ENCODE measurements at regions not wholly inside any gene's neighbourhood (a gene's known extent, or its start where the extent isn't known, plus 50 kb on each side); places are given as distances from the start of the nearest gene placed in this dataset.

GRCh38 chr7:142539901-142540300 lies 209.4 kb upstream of the PRSS1 start:
- no peaks in the 10 kb centered on the region for H4K20me1 ChIP-seq (ENCODE audit: insufficient read depth, low read length, poor library complexity, severe bottlenecking)
- H3K9me2 ChIP-seq (replicated peaks; ENCODE audit: low read depth, low read length), result no peaks in the 10 kb centered on the region
- no peaks in the 10 kb centered on the region for H3K9me3 ChIP-seq (ENCODE audit: insufficient read depth, low read depth, low read length)
- H3F3A ChIP-seq (ENCODE audit: low read depth), result no peaks in the 10 kb centered on the region
- no peak overlapping the region for H3K4me2 ChIP-seq (ENCODE audit: low read depth, low read length, poor library complexity, severe bottlenecking)
- no peaks in the 10 kb centered on the region for H3K27me3 ChIP-seq (ENCODE audit: insufficient read depth, low read length, poor library complexity, severe bottlenecking)
- H3K4me3 ChIP-seq (ENCODE audit: low read length, poor library complexity, severe bottlenecking), result no peak overlapping the region
- H3K9ac ChIP-seq (ENCODE audit: low read depth, low read length, poor library complexity, severe bottlenecking), result no peak overlapping the region
- no peaks in the 10 kb centered on the region for H3K36me3 ChIP-seq (ENCODE audit: insufficient read depth, low read length)
- peaks cover 29% of the 10 kb centered on the region for H3K4me1 ChIP-seq (ENCODE audit: insufficient read depth, low read length, poor library complexity, severe bottlenecking)
- TF ChIP-seq EZH2phosphoT487 (IDR thresholded peaks at IDR 0.05; ENCODE audit: borderline replicate concordance) (no peak), CTCF (conservative IDR thresholded peaks at IDR 0.05; ENCODE audit: low read length) (no peak)
- H3K79me2 ChIP-seq (ENCODE audit: insufficient read depth, low read length), result no peaks in the 10 kb centered on the region
- H2AFZ ChIP-seq (ENCODE audit: low read length), result no peak overlapping the region

GRCh38 chr7:142537760-142538159 lies 211.5 kb upstream of the PRSS1 start:
- Histone ChIP-seq H2AFZ (ENCODE audit: low read length) (no peak overlapping the region), H3F3A (ENCODE audit: low read depth) (no peaks in the 10 kb centered on the region), H3K9me2 (replicated peaks; ENCODE audit: low read depth, low read length) (no peaks in the 10 kb centered on the region), H3K4me2 (ENCODE audit: low read depth, low read length, poor library complexity, severe bottlenecking) (no peak overlapping the region), H3K36me3 (ENCODE audit: insufficient read depth, low read length) (no peaks in the 10 kb centered on the region), H4K20me1 (ENCODE audit: insufficient read depth, low read length, poor library complexity, severe bottlenecking) (no peaks in the 10 kb centered on the region), H3K9ac (ENCODE audit: low read depth, low read length, poor library complexity, severe bottlenecking) (no peak overlapping the region), H3K4me1 (ENCODE audit: insufficient read depth, low read length, poor library complexity, severe bottlenecking) (peaks cover 23% of the 10 kb centered on the region), H3K4me3 (ENCODE audit: low read length, poor library complexity, severe bottlenecking) (no peak overlapping the region), H3K9me3 (ENCODE audit: insufficient read depth, low read depth, low read length) (no peaks in the 10 kb centered on the region), H3K27me3 (ENCODE audit: insufficient read depth, low read length, poor library complexity, severe bottlenecking) (no peaks in the 10 kb centered on the region), H3K79me2 (ENCODE audit: insufficient read depth, low read length) (no peaks in the 10 kb centered on the region)
- TF ChIP-seq EZH2phosphoT487 (IDR thresholded peaks at IDR 0.05; ENCODE audit: borderline replicate concordance), result no peak
- no peak for TF ChIP-seq CTCF (conservative IDR thresholded peaks at IDR 0.05; ENCODE audit: low read length)

GRCh38 chr7:142535123-142535779 lies 214.0 kb upstream of the PRSS1 start:
- Histone ChIP-seq H3K9me2 (replicated peaks; ENCODE audit: low read depth, low read length) (no peaks in the 10 kb centered on the region), H3K79me2 (ENCODE audit: insufficient read depth, low read length) (no peaks in the 10 kb centered on the region), H3K9ac (ENCODE audit: low read depth, low read length, poor library complexity, severe bottlenecking) (peak overlapping the region; percentile 76), H3K4me1 (ENCODE audit: insufficient read depth, low read length, poor library complexity, severe bottlenecking) (peaks cover 23% of the 10 kb centered on the region), H3F3A (ENCODE audit: low read depth) (no peaks in the 10 kb centered on the region), H3K9me3 (ENCODE audit: insufficient read depth, low read depth, low read length) (no peaks in the 10 kb centered on the region), H2AFZ (ENCODE audit: low read length) (no peak overlapping the region), H3K36me3 (ENCODE audit: insufficient read depth, low read length) (no peaks in the 10 kb centered on the region), H3K4me3 (ENCODE audit: low read length, poor library complexity, severe bottlenecking) (peak overlapping the region; percentile 64), H3K4me2 (ENCODE audit: low read depth, low read length, poor library complexity, severe bottlenecking) (peak overlapping the region; percentile 80), H3K27me3 (ENCODE audit: insufficient read depth, low read length, poor library complexity, severe bottlenecking) (no peaks in the 10 kb centered on the region), H4K20me1 (ENCODE audit: insufficient read depth, low read length, poor library complexity, severe bottlenecking) (no peaks in the 10 kb centered on the region)
- TF ChIP-seq EZH2phosphoT487 (IDR thresholded peaks at IDR 0.05; ENCODE audit: borderline replicate concordance) (no peak), CTCF (conservative IDR thresholded peaks at IDR 0.05; ENCODE audit: low read length) (peak; percentile 78)

Data from Loucy (cell line).